ENCODE measurements at regions not wholly inside any gene's neighbourhood (a gene's known extent, or its start where the extent isn't known, plus 50 kb on each side); places are given as distances from the start of the nearest gene placed in this dataset.
"Not testable (repeated sequence)": the region's sequence is repeated elsewhere in the genome, so short reads cannot be mapped to it uniquely, and the experiment has no call there.

- no peak for DNase-seq
Measured at GRCh38 chr1:65063025-65063424, 85.0 kb upstream of the AK4 start.

- no peak for DNase-seq
Measured at GRCh38 chr1:65064981-65065380, 83.0 kb upstream of the AK4 start.

GRCh38 chr1:65065524-65066418, 82.2 kb upstream of the AK4 start:
- DNase-seq, result no peak

GRCh38 chr1:65066419-65066765, 81.6 kb upstream of the AK4 start:
- no peak for DNase-seq

GRCh38 chr1:65066766-65067490, 81.1 kb upstream of the AK4 start:
- DNase-seq, result peak; percentile 85

GRCh38 chr1:65067491-65068201, 80.4 kb upstream of the AK4 start:
- DNase-seq, result peak; percentile 69

GRCh38 chr1:65068202-65069010, 79.6 kb upstream of the AK4 start:
- peak; percentile 54 for DNase-seq

- no peak for DNase-seq
Measured at GRCh38 chr1:65069011-65069565, 78.9 kb upstream of the AK4 start.

- no peak for DNase-seq
Measured at GRCh38 chr1:65072845-65073244, 75.2 kb upstream of the AK4 start.

- peak; percentile 66 for DNase-seq
Measured at GRCh38 chr1:65075123-65075976, 72.7 kb upstream of the AK4 start.

GRCh38 chr1:65077369-65077768, 70.6 kb upstream of the AK4 start:
- no peak for DNase-seq

GRCh38 chr1:65079941-65080340, 68.1 kb upstream of the AK4 start:
- DNase-seq, result no peak

- DNase-seq, result no peak
Measured at GRCh38 chr1:65082346-65083040, 65.5 kb upstream of the AK4 start.

- DNase-seq, result no peak
Measured at GRCh38 chr1:65083263-65083896, 64.6 kb upstream of the AK4 start.

- no peak for DNase-seq
Measured at GRCh38 chr1:65084066-65084465, 63.9 kb upstream of the AK4 start.

GRCh38 chr1:65087519-65087918, 60.5 kb upstream of the AK4 start:
- not testable (repeated sequence) for DNase-seq

GRCh38 chr1:65090406-65090805, 57.6 kb upstream of the AK4 start:
- no peak for DNase-seq

- no peak for DNase-seq
Measured at GRCh38 chr1:65092691-65093090, 55.3 kb upstream of the AK4 start.

- DNase-seq, result no peak
Measured at GRCh38 chr1:65097076-65097475, 50.9 kb upstream of the AK4 start.
